Adrenal gland (tissue), 5 donors: ENCODE measurements at regions not wholly inside any gene's neighbourhood (a gene's known extent, or its start where the extent isn't known, plus 50 kb on each side); places are given as distances from the start of the nearest gene placed in this dataset.

Source experiments
- CTCF ChIP-seq, 6 experiments: fragments of 450-650 bp in 4 of 6; fragments of 200-600 bp in 2 of 6; sonication (generic) in 1 of 6; IDR thresholded peaks; 1 replicate in 5 of 6; 2 replicates in 1 of 6; pipeline versions ENCODE4 v1.5.1 to v1.8.0; 2016 to 2021; ENCODE audit warnings: antibody characterized with exemption in 6 of 6, mild to moderate bottlenecking in 2 of 6, moderate library complexity in 1 of 6
- POLR2A ChIP-seq, 2 donors: fragments of 450-650 bp; IDR thresholded peaks; one replicate each; pipeline ENCODE4 v1.6.1; 2017; ENCODE audit warnings: antibody characterized with exemption in 2 of 2, mild to moderate bottlenecking in 2 of 2, moderate library complexity in 1 of 2
- donor health status: DM: no; HTN: no; CAD: no.

DNA sequence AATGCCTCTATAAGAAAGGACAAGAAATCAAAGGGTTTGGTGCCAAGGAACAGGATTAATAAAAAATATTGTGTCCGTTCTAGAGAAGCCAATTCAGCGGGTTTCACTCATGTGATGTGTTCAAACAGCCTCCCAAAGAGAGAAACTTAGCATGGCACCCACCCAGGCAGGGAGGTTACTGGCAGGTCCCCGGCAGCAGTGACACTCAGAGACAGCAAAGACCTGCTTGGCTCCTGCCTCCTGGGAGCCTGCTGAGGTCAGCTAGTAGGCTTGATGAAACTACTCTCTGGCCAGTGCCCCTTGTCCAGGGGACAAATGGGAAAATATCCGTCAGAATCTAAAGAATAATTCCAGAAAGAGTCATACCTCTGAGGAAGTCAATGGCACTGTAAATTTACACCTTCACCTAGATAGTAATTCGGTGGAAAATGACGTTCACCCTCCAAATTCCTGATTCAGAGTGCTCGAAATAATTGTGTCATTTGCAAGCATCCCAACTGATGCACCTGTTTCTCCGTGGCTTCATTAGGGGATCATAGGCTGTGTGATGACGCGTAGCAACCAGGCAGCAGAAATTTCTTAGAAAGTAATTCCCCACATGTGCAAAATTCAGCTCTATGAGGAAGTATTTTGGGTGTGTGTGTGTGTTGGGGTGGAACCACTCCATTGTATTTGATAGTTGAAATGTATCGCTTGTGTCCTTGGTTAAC, 481.5 kb upstream of the ZFHX3 start:
- TF ChIP-seq POLR2A (IDR thresholded peaks at IDR 0.05) (no peak), CTCF (IDR thresholded peaks at IDR 0.05) (no peak)
